K562 (cell line): ENCODE measurements at regions not wholly inside any gene's neighbourhood (a gene's known extent, or its start where the extent isn't known, plus 50 kb on each side); places are given as distances from the start of the nearest gene placed in this dataset.

Source experiments
- ATAC-seq: fragments of 200-7000 bp; cut with Tn5 transposase; 3 replicates; pipeline ENCODE4 v1.9.1; 2020; ENCODE audit warnings: moderate library complexity
- BruUV-seq: library from RNA; stranded (reverse); fragments of 400-500 nt; replicated peaks from 2 replicates; lab custom pipeline; 2021; lab: Mats Ljungman, UMichigan
- CTCF ChIA-PET: fragments of 300-600 bp; formaldehyde crosslinking; extraction: SDS; loops from one replicate; lab custom pipeline; 2021; ENCODE audit warnings: low intra/inter-chr PET ratio; lab: Yijun Ruan, JAX
- POLR2A ChIA-PET: fragments of 300-600, 350-650 bp; sonication (Branson Sonifier 250); formaldehyde crosslinking; extraction: SDS; loops from one replicate; lab custom pipeline; 2021; ENCODE audit warnings: antibody characterized with exemption, inconsistent platforms; lab: Yijun Ruan, JAX
- DNase-seq, 4 experiments: peaks; one replicate each; pipeline versions ENCODE4 v3.0.0 to v3.0.0-alpha.2; 2011 to 2018; ENCODE audit warnings: low spot score in 3 of 4, mixed read lengths in 3 of 4; ENCODE audit errors: extremely low read depth in 1 of 4
- FAIRE-seq: peaks from 2 replicates; lab custom pipeline; 2011; peaks lifted over from hg19 to GRCh38; lab: Jason Lieb, UNC
- H2AFZ ChIP-seq: 2 replicates; pipeline ENCODE4 v1.6.0; 2011; ENCODE audit warnings: low read depth, low read length, control low read depth, inconsistent platforms
- H3K27ac ChIP-seq: fragments of 200-600 bp; 3 replicates; pipeline ENCODE4 v1.8.0; 2011; ENCODE audit warnings: low read depth, mild to moderate bottlenecking, control low read depth, inconsistent platforms, low read length, moderate library complexity, mixed read lengths; ENCODE audit errors: extremely low read depth
- H3K27me3 ChIP-seq, 2 experiments: fragments of 300-600 bp in 1 of 2; 2 replicates in 1 of 2; 3 replicates in 1 of 2; pipeline versions ENCODE4 v1.6.0 to v1.8.0; 2011; ENCODE audit warnings: inconsistent platforms in 2 of 2, low read length in 2 of 2, mild to moderate bottlenecking in 1 of 2, mixed read lengths in 1 of 2, moderate library complexity in 1 of 2; ENCODE audit not compliant: control insufficient read depth in 2 of 2, insufficient read depth in 2 of 2
- H3K36me3 ChIP-seq: fragments of 300-600 bp; 3 replicates; pipeline ENCODE4 v1.8.0; 2011; ENCODE audit warnings: mild to moderate bottlenecking, low read length, inconsistent platforms; ENCODE audit not compliant: control insufficient read depth, insufficient read depth
- H3K4me1 ChIP-seq, 2 experiments: fragments of 200-600 bp in 1 of 2; replicated peaks in 1 of 2; 2 replicates in 1 of 2; 3 replicates in 1 of 2; pipeline versions ENCODE4 v1.5.1 to v1.8.0; 2011; ENCODE audit warnings: inconsistent platforms in 2 of 2, low read length in 2 of 2, mild to moderate bottlenecking in 1 of 2, mixed read lengths in 1 of 2, moderate library complexity in 1 of 2; ENCODE audit not compliant: control insufficient read depth in 2 of 2, insufficient read depth in 2 of 2
- H3K4me2 ChIP-seq: 2 replicates; pipeline ENCODE4 v1.6.1; 2011; ENCODE audit warnings: low read length, control low read depth, inconsistent platforms, mixed read lengths; ENCODE audit not compliant: insufficient read depth
- H3K4me3 ChIP-seq: fragments of 200-600 bp; sonication (generic), shearing (Covaris generic); 2 replicates; pipeline ENCODE4 v1.5.1; 2016; ENCODE audit warnings: control low read depth, inconsistent platforms
- H3K79me2 ChIP-seq: fragments of 200-600 bp; 3 replicates; pipeline ENCODE4 v1.8.0; 2011; ENCODE audit warnings: low read length, inconsistent platforms; ENCODE audit not compliant: control insufficient read depth, insufficient read depth
- H3K9ac ChIP-seq, 2 experiments: 2 replicates each; pipeline versions ENCODE4 v1.6.0 to v1.6.1; 2011; ENCODE audit warnings: low read depth in 2 of 2, low read length in 2 of 2, control low read depth in 1 of 2, inconsistent platforms in 1 of 2, mild to moderate bottlenecking in 1 of 2, mixed read lengths in 1 of 2; ENCODE audit not compliant: insufficient read depth in 1 of 2
- H3K9me1 ChIP-seq: one replicate; pipeline ENCODE4 v1.6.0; 2011; ENCODE audit warnings: inconsistent platforms, mild to moderate bottlenecking, low read length, moderate library complexity; ENCODE audit not compliant: control insufficient read depth, insufficient read depth
- H3K9me3 ChIP-seq: replicated peaks from 2 replicates; pipeline ENCODE4 v1.5.1; 2011; ENCODE audit warnings: low read depth, low read length, inconsistent platforms; ENCODE audit not compliant: control insufficient read depth, insufficient read depth
- H4K20me1 ChIP-seq: replicated peaks from 2 replicates; pipeline ENCODE4 v1.6.1; 2011; ENCODE audit warnings: low read length, inconsistent platforms, mixed read lengths; ENCODE audit not compliant: control insufficient read depth, insufficient read depth
- C11orf30 ChIP-seq: fragments of 450-650 bp; IDR thresholded peaks from 2 replicates; pipeline ENCODE4 v1.6.1; 2016; ENCODE audit warnings: low read depth, mild to moderate bottlenecking
- CREBBP ChIP-seq: IDR thresholded peaks from one replicate; pipeline ENCODE4 v1.6.1; 2012; ENCODE audit warnings: low read depth, mild to moderate bottlenecking, control low read depth, inconsistent platforms, low read length
- ELF4 ChIP-seq: fragments of 450-650 bp; formaldehyde crosslinking; IDR thresholded peaks from 2 replicates; pipeline ENCODE4 v1.4.0; 2022; ENCODE audit warnings: missing genetic modification characterization
- IRF2 ChIP-seq: sonication (generic); formaldehyde crosslinking; IDR thresholded peaks from 2 replicates; pipeline ENCODE4 v1.8.1; 2022; ENCODE audit warnings: mild to moderate bottlenecking, missing genetic modification reagents
- POLR2H ChIP-seq: IDR thresholded peaks from 2 replicates; pipeline ENCODE4 v1.6.1; 2016; ENCODE audit warnings: missing genetic modification characterization, low read depth, mild to moderate bottlenecking, control low read depth, missing compliant biosample characterization, moderate library complexity
- TFE3 ChIP-seq: fragments of 450-650 bp; formaldehyde crosslinking; IDR thresholded peaks from 2 replicates; pipeline ENCODE4 v1.4.0; 2020; ENCODE audit warnings: mild to moderate bottlenecking, mixed read lengths
- TSHZ1 ChIP-seq: fragments of 250-450 bp; sonication (Bioruptor Pico); IDR thresholded peaks from 2 replicates; pipeline ENCODE4 v1.4.0; 2020; ENCODE audit warnings: mild to moderate bottlenecking, moderate library complexity
- ZNF551 ChIP-seq: fragments of 250-450 bp; sonication (Bioruptor Pico); IDR thresholded peaks from 2 replicates; pipeline ENCODE4 v1.5.0; 2021; ENCODE audit warnings: mild to moderate bottlenecking, moderate library complexity
- WGBS: fragments of 100-300 bp; shearing (Covaris generic); methylation state at CpG from one replicate; pipeline ENCODE4 v1.1.6; 2016; ENCODE audit warnings: low coverage, mixed read lengths; ENCODE audit not compliant: insufficient coverage; ENCODE audit errors: missing lambda C conversion rate; 5-methylcytosine and 5-hydroxymethylcytosine counted together
- in situ Hi-C: fragments of 300-500 bp; cut with MboI; formaldehyde crosslinking; loops from 4 replicates; pipeline ENCODE4 v1.15.0; 2018; ENCODE audit warnings: inconsistent platforms, mixed read lengths
- intact Hi-C: fragments of 100-400 bp; cut with micrococcal nuclease; formaldehyde crosslinking; loops from 2 replicates; pipeline ENCODE4 v1.14.2; 2022

- TF ChIP-seq TSHZ1 (CRISPR knock-in tag) (no peak), POLR2H (tag) (no peak), ELF4 (CRISPR knock-in tag) (no peak), ZNF551 (CRISPR knock-in tag) (no peak), CREBBP (no peak), C11orf30 (no peak)
Measured at GRCh38 chr5:117100176-117100575, 525.6 kb upstream of the SEMA6A start (continued).

- intact Hi-C loops = no loop called here
- Histone ChIP-seq H3K4me3 (no peak overlapping the region), H4K20me1 (no peaks in the 10 kb centered on the region), H3K9me3 (no peaks in the 10 kb centered on the region), H3K27ac (no peak overlapping the region), H3K9ac (no peak overlapping the region), H3K4me1 (no peaks in the 10 kb centered on the region), H3K4me2 (no peak overlapping the region), H3K36me3 (no peaks in the 10 kb centered on the region), H3K79me2 (no peaks in the 10 kb centered on the region), H3K9me1 (no peaks in the 10 kb centered on the region), H2AFZ (no peak overlapping the region), H3K27me3 (no peaks in the 10 kb centered on the region)
- TF ChIP-seq TFE3 (CRISPR knock-in tag) (peak; percentile 84), IRF2 (CRISPR knock-in tag) (no peak)
- ATAC-seq = no peak
- POLR2A ChIA-PET = no interaction called here
- 0% methylated on average over 3 of the region's 3 CpGs for WGBS
- DNase-seq = no peak
- FAIRE-seq = no peak
- no TSS peak for BruUV-seq
- CTCF ChIA-PET = no interaction called here
- in situ Hi-C loops = no loop called here
Measured at GRCh38 chr5:117098094-117098493, 523.5 kb upstream of the SEMA6A start.
